ENCODE measurements at regions not wholly inside any gene's neighbourhood (a gene's known extent, or its start where the extent isn't known, plus 50 kb on each side); places are given as distances from the start of the nearest gene placed in this dataset.
"Not testable (repeated sequence)": the region's sequence is repeated elsewhere in the genome, so short reads cannot be mapped to it uniquely, and the experiment has no call there.

DNA sequence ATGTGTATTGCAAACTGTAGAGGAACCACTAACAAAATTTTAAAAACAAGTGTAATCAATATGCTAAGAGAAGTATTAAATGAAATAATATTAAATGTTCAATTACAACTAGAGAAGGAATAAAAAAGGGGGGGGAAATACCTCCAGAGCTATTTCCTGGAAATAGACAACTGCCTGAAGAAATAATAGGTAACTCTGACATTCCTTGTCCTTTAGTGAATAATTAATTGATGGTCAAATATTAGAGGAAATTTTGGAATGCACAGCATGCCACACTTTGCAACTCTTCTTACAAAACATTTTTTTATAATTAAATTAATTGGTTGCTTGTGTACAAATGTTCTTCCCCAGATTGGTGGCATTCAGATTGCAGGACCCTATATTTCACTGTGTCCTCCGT, 342.6 kb upstream of the COL8A1 start:
- H3K27ac Mint-ChIP-seq (ENCODE audit: unreplicated experiment) = no peak overlapping the region
- H3K36me3 Mint-ChIP-seq (ENCODE audit: low read depth, unreplicated experiment) = no peaks in the 10 kb centered on the region
- no peak overlapping the region for H3K4me3 Mint-ChIP-seq (ENCODE audit: unreplicated experiment)
- H3K27me3 Mint-ChIP-seq (ENCODE audit: unreplicated experiment) = no peaks in the 10 kb centered on the region
- DNase-seq (ENCODE audit: low spot score) = no peak
- H3K9me3 Mint-ChIP-seq (ENCODE audit: unreplicated experiment) = no peaks in the 10 kb centered on the region
- TF ChIP-seq CTCF (IDR thresholded peaks at IDR 0.05; ENCODE audit: unreplicated experiment) = no peak
- H3K4me1 Mint-ChIP-seq (ENCODE audit: unreplicated experiment) = peaks cover 9% of the 10 kb centered on the region

DNA sequence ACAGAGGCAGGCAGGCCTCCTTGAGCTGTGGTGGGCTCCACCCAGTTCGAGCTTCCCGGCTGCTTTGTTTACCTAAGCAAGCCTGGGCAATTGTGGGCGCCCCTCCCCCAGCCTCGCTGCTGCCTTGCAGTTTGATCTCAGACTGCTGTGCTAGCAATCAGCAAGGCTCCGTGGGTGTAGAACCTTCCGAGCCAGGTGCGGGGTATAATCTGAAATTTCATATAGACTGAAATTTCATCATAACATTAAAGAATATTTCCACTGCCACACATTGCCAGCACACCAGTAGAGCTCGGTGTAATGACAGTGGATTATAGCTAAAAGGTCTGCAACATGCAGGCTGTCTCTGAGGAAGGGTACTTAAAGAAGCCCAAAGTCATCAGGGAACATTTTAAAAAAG, 344.3 kb upstream of the COL8A1 start:
- not testable (repeated sequence) for H3K4me1 Mint-ChIP-seq (ENCODE audit: unreplicated experiment); H3K27me3 Mint-ChIP-seq (ENCODE audit: unreplicated experiment); H3K27ac Mint-ChIP-seq (ENCODE audit: unreplicated experiment); H3K9me3 Mint-ChIP-seq (ENCODE audit: unreplicated experiment); H3K4me3 Mint-ChIP-seq (ENCODE audit: unreplicated experiment); H3K36me3 Mint-ChIP-seq (ENCODE audit: low read depth, unreplicated experiment)
- peak; percentile 25 for DNase-seq (ENCODE audit: low spot score)

DNA sequence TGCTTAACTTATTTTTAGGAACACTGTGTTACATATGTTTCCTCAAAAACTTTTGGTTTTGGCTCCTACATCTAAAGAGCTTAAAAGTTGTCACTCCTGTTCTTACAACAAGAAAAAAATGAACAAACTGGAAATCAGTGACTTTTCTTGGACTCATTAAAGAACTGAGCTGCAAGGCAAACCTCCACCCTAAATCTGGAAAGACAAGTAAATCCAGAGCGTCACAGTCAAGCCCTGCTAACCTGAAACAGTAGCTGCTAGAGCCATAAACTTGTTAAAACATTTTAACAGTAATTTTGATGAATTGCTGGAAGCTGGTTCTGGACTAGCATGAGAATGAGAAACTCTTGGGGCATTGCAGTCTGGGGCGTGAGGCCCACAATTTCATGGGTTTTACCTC, 350.5 kb upstream of the COL8A1 start:
- H3K4me3 Mint-ChIP-seq (ENCODE audit: unreplicated experiment) = no peak overlapping the region
- H3K27me3 Mint-ChIP-seq (ENCODE audit: unreplicated experiment) = no peaks in the 10 kb centered on the region
- no peaks in the 10 kb centered on the region for H3K9me3 Mint-ChIP-seq (ENCODE audit: unreplicated experiment)

DNA sequence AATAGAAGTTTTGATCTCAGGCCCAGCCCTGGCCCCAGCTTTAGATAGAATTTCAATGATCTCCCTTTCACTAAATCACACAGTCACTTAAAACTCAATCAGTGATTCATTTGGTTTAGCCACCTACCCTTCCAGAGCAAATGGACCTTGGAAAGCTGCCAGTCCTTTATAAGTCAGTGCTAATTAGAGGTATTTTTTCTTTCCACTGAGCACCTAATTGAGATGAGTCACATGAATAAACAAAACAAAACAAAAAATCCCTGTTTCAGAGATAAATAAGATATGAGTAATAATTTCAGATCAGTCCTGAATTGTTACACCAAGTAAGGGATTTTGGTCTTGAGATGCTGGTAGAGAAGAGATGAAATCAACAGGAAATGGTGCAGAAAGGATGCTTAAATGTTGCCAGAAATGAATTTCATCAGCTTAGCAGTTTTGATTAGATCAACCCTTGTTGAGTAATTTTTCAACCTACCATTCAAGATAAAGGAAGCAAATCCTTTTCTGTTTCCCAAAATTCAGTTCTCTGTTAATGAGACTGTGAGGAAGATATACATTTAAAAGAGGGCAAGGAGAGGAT, 352.0 kb upstream of the COL8A1 start:
- Mint-ChIP-seq H3K36me3 (ENCODE audit: low read depth, unreplicated experiment) (no peaks in the 10 kb centered on the region), H3K4me1 (ENCODE audit: unreplicated experiment) (no peaks in the 10 kb centered on the region), H3K27me3 (ENCODE audit: unreplicated experiment) (no peaks in the 10 kb centered on the region), H3K27ac (ENCODE audit: unreplicated experiment) (no peak overlapping the region), H3K4me3 (ENCODE audit: unreplicated experiment) (no peak overlapping the region), H3K9me3 (ENCODE audit: unreplicated experiment) (no peaks in the 10 kb centered on the region)
- DNase-seq (ENCODE audit: low spot score) = no peak
- TF ChIP-seq CTCF (IDR thresholded peaks at IDR 0.05; ENCODE audit: unreplicated experiment) = no peak

More for the DNA sequence above, 350.5 kb upstream of the COL8A1 start:
- Mint-ChIP-seq H3K4me1 (ENCODE audit: unreplicated experiment) (no peaks in the 10 kb centered on the region), H3K36me3 (ENCODE audit: low read depth, unreplicated experiment) (no peaks in the 10 kb centered on the region), H3K27ac (ENCODE audit: unreplicated experiment) (no peak overlapping the region)
- DNase-seq (ENCODE audit: low spot score) = no peak
- no peak for TF ChIP-seq CTCF (IDR thresholded peaks at IDR 0.05; ENCODE audit: unreplicated experiment)

DNA sequence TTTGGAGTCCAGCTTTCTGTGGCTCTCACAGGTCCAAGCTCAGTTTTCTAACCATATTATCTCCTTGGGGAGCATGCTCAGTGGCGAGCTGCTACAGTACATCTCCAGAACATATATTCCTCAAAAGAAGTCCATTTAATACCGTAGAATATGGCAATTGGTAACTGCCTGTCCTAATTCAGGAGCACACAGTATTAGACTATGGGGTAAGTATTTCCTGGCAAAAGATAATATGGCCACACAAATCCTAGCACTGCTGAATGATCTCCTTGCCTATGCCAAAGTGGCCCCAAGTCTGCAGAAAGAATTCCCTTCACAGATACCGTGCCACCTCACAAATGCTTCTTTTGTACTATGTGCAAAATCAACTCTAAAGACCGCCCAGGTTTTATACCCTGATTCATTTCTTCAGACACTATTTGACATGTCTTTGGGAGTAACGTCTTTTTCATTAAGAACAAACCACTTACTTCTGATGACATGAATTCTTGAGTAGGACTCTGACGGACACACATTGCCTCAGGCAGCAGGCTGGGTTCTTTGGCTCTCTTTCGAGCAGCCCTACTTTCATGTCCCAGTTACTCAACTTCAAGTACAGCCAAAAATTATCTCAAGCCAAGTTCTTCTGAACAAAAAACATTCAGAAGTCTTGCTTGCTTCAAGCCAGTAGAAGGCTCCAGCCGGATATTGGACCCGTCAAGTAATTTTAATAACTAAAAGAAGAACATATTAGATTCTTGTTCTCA, 368.3 kb upstream of the DCBLD2 start:
- H3K36me3 Mint-ChIP-seq (ENCODE audit: low read depth, unreplicated experiment) = no peaks in the 10 kb centered on the region
- H3K4me3 Mint-ChIP-seq (ENCODE audit: unreplicated experiment) = no peak overlapping the region

More for the DNA sequence above, 368.3 kb upstream of the DCBLD2 start:
- Mint-ChIP-seq H3K9me3 (ENCODE audit: unreplicated experiment) (no peaks in the 10 kb centered on the region), H3K27ac (ENCODE audit: unreplicated experiment) (no peak overlapping the region), H3K27me3 (ENCODE audit: unreplicated experiment) (no peaks in the 10 kb centered on the region), H3K4me1 (ENCODE audit: unreplicated experiment) (no peaks in the 10 kb centered on the region)
- TF ChIP-seq CTCF (IDR thresholded peaks at IDR 0.05; ENCODE audit: unreplicated experiment) = no peak
- no peak for DNase-seq (ENCODE audit: low spot score)

Measured in endothelial cell (in vitro differentiated cells).